ENCODE measurements at regions not wholly inside any gene's neighbourhood (a gene's known extent, or its start where the extent isn't known, plus 50 kb on each side); places are given as distances from the start of the nearest gene placed in this dataset.

- no peak for TF ChIP-seq POLR2A (IDR thresholded peaks at IDR 0.05)
- no peak for TF ChIP-seq CTCF (IDR thresholded peaks at IDR 0.05)
These were observed 770.7 kb downstream of the CDH11 start for GRCh38 chr16:64351121-64351520.

Measured in transverse colon (tissue), 3 donors.